Adrenal gland (tissue), 5 donors: ENCODE measurements at regions not wholly inside any gene's neighbourhood (a gene's known extent, or its start where the extent isn't known, plus 50 kb on each side); places are given as distances from the start of the nearest gene placed in this dataset.
"Not testable (repeated sequence)": the region's sequence is repeated elsewhere in the genome, so short reads cannot be mapped to it uniquely, and the experiment has no call there.

Experiments used
- POLR2A ChIP-seq, 2 donors: fragments of 450-650 bp; IDR thresholded peaks; one replicate each; pipeline ENCODE4 v1.6.1; 2017; ENCODE audit warnings: antibody characterized with exemption in 2 of 2, mild to moderate bottlenecking in 2 of 2, moderate library complexity in 1 of 2
- TF ChIP-seq, protein P1 (sequence below), 6 experiments: fragments of 450-650 bp in 4 of 6; fragments of 200-600 bp in 2 of 6; sonication (generic) in 1 of 6; IDR thresholded peaks; 1 replicate in 5 of 6; 2 replicates in 1 of 6; pipeline versions ENCODE4 v1.5.1 to v1.8.0; 2016 to 2021; ENCODE audit warnings: antibody characterized with exemption in 6 of 6, mild to moderate bottlenecking in 2 of 6, moderate library complexity in 1 of 6
- donor health status: DM: no; HTN: no; CAD: no.

DNA sequence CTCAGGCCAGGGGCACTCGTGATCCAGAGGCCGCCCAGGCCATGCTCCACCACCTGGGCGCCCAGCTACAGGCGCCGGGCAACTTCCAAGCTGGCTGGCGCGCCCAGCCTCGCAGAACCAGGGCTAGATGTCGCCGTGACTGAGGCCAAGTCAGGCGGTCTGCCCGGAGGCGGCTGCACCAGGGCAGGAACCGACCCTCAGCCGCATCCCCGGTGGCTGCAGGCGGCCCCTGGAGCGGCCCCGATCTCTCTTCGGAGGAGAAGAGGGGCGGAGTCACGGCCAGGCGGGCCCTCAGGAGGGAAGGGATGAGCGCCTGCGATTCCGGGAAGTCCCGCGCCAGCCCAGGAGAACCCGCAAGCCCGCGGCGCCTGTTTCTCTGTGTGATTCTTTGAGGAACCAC, 63.2 kb upstream of the GPR39 start:
- TF ChIP-seq, protein P1, sequence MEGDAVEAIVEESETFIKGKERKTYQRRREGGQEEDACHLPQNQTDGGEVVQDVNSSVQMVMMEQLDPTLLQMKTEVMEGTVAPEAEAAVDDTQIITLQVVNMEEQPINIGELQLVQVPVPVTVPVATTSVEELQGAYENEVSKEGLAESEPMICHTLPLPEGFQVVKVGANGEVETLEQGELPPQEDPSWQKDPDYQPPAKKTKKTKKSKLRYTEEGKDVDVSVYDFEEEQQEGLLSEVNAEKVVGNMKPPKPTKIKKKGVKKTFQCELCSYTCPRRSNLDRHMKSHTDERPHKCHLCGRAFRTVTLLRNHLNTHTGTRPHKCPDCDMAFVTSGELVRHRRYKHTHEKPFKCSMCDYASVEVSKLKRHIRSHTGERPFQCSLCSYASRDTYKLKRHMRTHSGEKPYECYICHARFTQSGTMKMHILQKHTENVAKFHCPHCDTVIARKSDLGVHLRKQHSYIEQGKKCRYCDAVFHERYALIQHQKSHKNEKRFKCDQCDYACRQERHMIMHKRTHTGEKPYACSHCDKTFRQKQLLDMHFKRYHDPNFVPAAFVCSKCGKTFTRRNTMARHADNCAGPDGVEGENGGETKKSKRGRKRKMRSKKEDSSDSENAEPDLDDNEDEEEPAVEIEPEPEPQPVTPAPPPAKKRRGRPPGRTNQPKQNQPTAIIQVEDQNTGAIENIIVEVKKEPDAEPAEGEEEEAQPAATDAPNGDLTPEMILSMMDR (IDR thresholded peaks at IDR 0.05): not testable (repeated sequence)
- not testable (repeated sequence) for TF ChIP-seq POLR2A (IDR thresholded peaks at IDR 0.05)
